WTC11 (cell line): ENCODE measurements at regions not wholly inside any gene's neighbourhood (a gene's known extent, or its start where the extent isn't known, plus 50 kb on each side); places are given as distances from the start of the nearest gene placed in this dataset.

Experiments
- ATAC-seq: fragments of 200-7000 bp; cut with Tn5 transposase; 2 replicates; pipeline ENCODE4 v1.10.0; 2021; ENCODE audit warnings: mild to moderate bottlenecking, moderate library complexity
- CTCF ChIA-PET: fragments of 300-600 bp; sonication (Branson Sonifier 250); formaldehyde crosslinking; loops from one replicate; lab custom pipeline; 2021; ENCODE audit warnings: antibody characterized with exemption; lab: Charles Lee
- POLR2A ChIA-PET: fragments of 350-600 bp; sonication (Branson Sonifier 250); formaldehyde crosslinking; loops from one replicate; lab custom pipeline; 2021; ENCODE audit warnings: antibody characterized with exemption; lab: Charles Lee
- DNase-seq: peaks from one replicate; pipeline ENCODE4 v3.0.0; 2021; ENCODE audit warnings: low spot score
- H3K27ac Mint-ChIP-seq: 2 replicates; pipeline ENCODE4 v1.8.0; 2021; ENCODE audit warnings: mixed read lengths
- H3K27me3 Mint-ChIP-seq: 2 replicates; pipeline ENCODE4 v1.8.0; 2021; ENCODE audit warnings: low read depth, mild to moderate bottlenecking, moderate library complexity, mixed read lengths
- H3K36me3 Mint-ChIP-seq: 2 replicates; pipeline ENCODE4 v1.8.0; 2021; ENCODE audit warnings: mixed read lengths
- H3K4me1 Mint-ChIP-seq: 2 replicates; pipeline ENCODE4 v1.8.0; 2022; ENCODE audit warnings: mixed read lengths
- H3K4me3 Mint-ChIP-seq: 2 replicates; pipeline ENCODE4 v1.8.0; 2021; ENCODE audit warnings: mild to moderate bottlenecking, moderate library complexity, mixed read lengths
- H3K9me3 Mint-ChIP-seq: 2 replicates; pipeline ENCODE4 v1.8.0; 2021; ENCODE audit warnings: mixed read lengths
- ATF1 ChIP-seq: sonication (generic); formaldehyde crosslinking; IDR thresholded peaks from 2 replicates; pipeline ENCODE4 v1.8.1; 2023; ENCODE audit warnings: mild to moderate bottlenecking, moderate library complexity, missing genetic modification reagents
- CREM ChIP-seq: sonication (generic); formaldehyde crosslinking; IDR thresholded peaks from 2 replicates; pipeline ENCODE4 v1.8.1; 2022; ENCODE audit warnings: mild to moderate bottlenecking, missing genetic modification reagents, moderate library complexity
- ETV6 ChIP-seq: sonication (generic); formaldehyde crosslinking; IDR thresholded peaks from 2 replicates; pipeline ENCODE4 v1.8.1; 2022; ENCODE audit warnings: mild to moderate bottlenecking, missing genetic modification reagents
- HMGA2 ChIP-seq: fragments of 250-450 bp; sonication (Bioruptor Pico); IDR thresholded peaks from 2 replicates; pipeline ENCODE4 v1.4.0; 2021; ENCODE audit warnings: mild to moderate bottlenecking, moderate library complexity
- JUN ChIP-seq: sonication (generic); formaldehyde crosslinking; IDR thresholded peaks from 2 replicates; pipeline ENCODE4 v1.8.0; 2023; ENCODE audit warnings: mild to moderate bottlenecking, missing genetic modification reagents
- KAT7 ChIP-seq: sonication (generic); formaldehyde crosslinking; IDR thresholded peaks from 2 replicates; pipeline ENCODE4 v1.8.1; 2023; ENCODE audit warnings: missing genetic modification reagents, mild to moderate bottlenecking, borderline replicate concordance
- NR2C2 ChIP-seq: sonication (generic); formaldehyde crosslinking; IDR thresholded peaks from 2 replicates; pipeline ENCODE4 v1.8.0; 2022; ENCODE audit warnings: mild to moderate bottlenecking, missing genetic modification reagents
- OVOL2 ChIP-seq: fragments of 250-450 bp; sonication (Bioruptor Pico); IDR thresholded peaks from 2 replicates; pipeline ENCODE4 v1.9.0; 2021; ENCODE audit warnings: mild to moderate bottlenecking, borderline replicate concordance
- SMAD3 ChIP-seq: sonication (generic); formaldehyde crosslinking; IDR thresholded peaks from 2 replicates; pipeline ENCODE4 v1.8.0; 2022; ENCODE audit warnings: missing genetic modification reagents, mild to moderate bottlenecking, borderline replicate concordance
- SP1 ChIP-seq: sonication (generic); formaldehyde crosslinking; conservative IDR thresholded peaks from 2 replicates; pipeline ENCODE4 v1.8.1; 2022; ENCODE audit warnings: missing genetic modification reagents
- TCF7 ChIP-seq: sonication (generic); formaldehyde crosslinking; IDR thresholded peaks from 2 replicates; pipeline ENCODE4 v1.8.0; 2022; ENCODE audit warnings: mild to moderate bottlenecking, low read depth, missing genetic modification reagents, moderate library complexity
- TF ChIP-seq, protein P1 (sequence below): sonication (generic); formaldehyde crosslinking; IDR thresholded peaks from 2 replicates; pipeline ENCODE4 v1.8.1; 2023; ENCODE audit warnings: mild to moderate bottlenecking, moderate library complexity, missing genetic modification reagents
- TF ChIP-seq, protein P2 (sequence below): sonication (generic); formaldehyde crosslinking; IDR thresholded peaks from 2 replicates; pipeline ENCODE4 v1.8.1; 2022; ENCODE audit warnings: mild to moderate bottlenecking, moderate library complexity, missing genetic modification reagents
- TF ChIP-seq, protein P3 (sequence below): sonication (generic); formaldehyde crosslinking; IDR thresholded peaks from 2 replicates; pipeline ENCODE4 v1.8.0; 2022; ENCODE audit warnings: missing genetic modification reagents
- TF ChIP-seq, protein P4 (sequence below): sonication (generic); formaldehyde crosslinking; IDR thresholded peaks from 2 replicates; pipeline ENCODE4 v1.8.0; 2023; ENCODE audit warnings: mild to moderate bottlenecking, missing genetic modification reagents
- TF ChIP-seq, protein P5 (sequence below): sonication (generic); formaldehyde crosslinking; IDR thresholded peaks from 2 replicates; pipeline ENCODE4 v1.8.1; 2022; ENCODE audit warnings: missing genetic modification reagents, borderline replicate concordance
- TF ChIP-seq, protein P6 (sequence below): sonication (generic); formaldehyde crosslinking; IDR thresholded peaks from 2 replicates; pipeline ENCODE4 v1.8.0; 2023; ENCODE audit warnings: missing genetic modification reagents, mild to moderate bottlenecking, borderline replicate concordance

DNA sequence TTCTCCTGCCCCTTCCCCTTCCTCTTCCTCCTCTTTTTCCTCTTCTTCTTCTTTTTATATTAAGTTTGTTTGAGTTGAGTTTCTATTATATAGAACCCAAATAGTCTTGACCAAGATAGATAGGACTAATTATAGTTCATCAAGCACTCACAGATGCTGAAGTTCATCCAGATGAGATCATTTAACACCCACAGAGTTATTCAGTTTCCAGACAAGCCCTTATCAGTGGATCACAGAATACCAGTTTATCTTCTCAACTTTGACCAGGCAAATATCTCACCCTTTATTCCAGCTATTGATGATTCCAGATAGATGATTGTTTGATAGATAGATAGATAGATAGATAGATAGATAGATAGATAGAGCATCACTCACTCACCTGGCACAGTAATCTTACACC, 87.5 kb downstream of the AXIN2 start (continued):
- TF ChIP-seq, protein P1, sequence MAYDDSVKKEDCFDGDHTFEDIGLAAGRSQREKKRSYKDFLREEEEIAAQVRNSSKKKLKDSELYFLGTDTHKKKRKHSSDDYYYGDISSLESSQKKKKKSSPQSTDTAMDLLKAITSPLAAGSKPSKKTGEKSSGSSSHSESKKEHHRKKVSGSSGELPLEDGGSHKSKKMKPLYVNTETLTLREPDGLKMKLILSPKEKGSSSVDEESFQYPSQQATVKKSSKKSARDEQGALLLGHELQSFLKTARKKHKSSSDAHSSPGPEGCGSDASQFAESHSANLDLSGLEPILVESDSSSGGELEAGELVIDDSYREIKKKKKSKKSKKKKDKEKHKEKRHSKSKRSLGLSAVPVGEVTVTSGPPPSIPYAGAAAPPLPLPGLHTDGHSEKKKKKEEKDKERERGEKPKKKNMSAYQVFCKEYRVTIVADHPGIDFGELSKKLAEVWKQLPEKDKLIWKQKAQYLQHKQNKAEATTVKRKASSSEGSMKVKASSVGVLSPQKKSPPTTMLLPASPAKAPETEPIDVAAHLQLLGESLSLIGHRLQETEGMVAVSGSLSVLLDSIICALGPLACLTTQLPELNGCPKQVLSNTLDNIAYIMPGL (CRISPR knock-in tag) = no peak
- TF ChIP-seq HMGA2 (CRISPR knock-in tag) (no peak), NR2C2 (no peak), SP1 (CRISPR knock-in tag) (no peak), TCF7 (CRISPR knock-in tag) (no peak), OVOL2 (CRISPR knock-in tag) (no peak), JUN (CRISPR knock-in tag) (no peak), SMAD3 (CRISPR knock-in tag) (no peak)
- TF ChIP-seq, protein P2, sequence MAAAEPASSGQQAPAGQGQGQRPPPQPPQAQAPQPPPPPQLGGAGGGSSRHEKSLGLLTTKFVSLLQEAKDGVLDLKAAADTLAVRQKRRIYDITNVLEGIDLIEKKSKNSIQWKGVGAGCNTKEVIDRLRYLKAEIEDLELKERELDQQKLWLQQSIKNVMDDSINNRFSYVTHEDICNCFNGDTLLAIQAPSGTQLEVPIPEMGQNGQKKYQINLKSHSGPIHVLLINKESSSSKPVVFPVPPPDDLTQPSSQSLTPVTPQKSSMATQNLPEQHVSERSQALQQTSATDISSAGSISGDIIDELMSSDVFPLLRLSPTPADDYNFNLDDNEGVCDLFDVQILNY (CRISPR knock-in tag) = no peak

DNA sequence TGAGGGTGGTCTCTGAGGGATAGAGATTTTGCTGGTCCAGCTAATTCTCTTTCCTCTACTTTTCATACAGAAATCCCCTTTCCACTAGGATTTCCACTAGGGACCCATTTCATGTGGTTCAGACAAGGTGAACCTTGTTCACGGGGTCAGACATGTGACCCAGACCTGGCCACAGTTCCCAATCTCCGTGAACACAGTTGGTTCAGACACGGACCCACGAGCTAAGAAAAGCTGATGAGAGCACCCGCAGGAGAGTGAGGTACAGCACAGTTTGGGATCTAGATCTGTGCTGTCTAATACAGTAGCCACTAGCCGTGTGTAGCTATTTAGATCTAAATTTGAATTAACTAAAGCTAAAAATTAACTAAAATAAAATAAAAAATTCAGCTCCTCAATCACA, 88.1 kb downstream of the AXIN2 start:
- ATAC-seq (no peak), DNase-seq (no peak)
- H3K4me3 Mint-ChIP-seq = no peak overlapping the region
- no peaks in the 10 kb centered on the region; the same call in 1 of the 2 replicates for H3K27me3 Mint-ChIP-seq
- peaks cover 20% of the 10 kb centered on the region for H3K9me3 Mint-ChIP-seq
- no peak overlapping the region for H3K27ac Mint-ChIP-seq
- CTCF ChIA-PET = interaction anchor here (1.6 kb wide), 1 partner anchor 212 kb away, joined by 3 read pairs; no protein-coding TSS in a partner anchor
- no peaks in the 10 kb centered on the region for H3K36me3 Mint-ChIP-seq
- no peaks in the 10 kb centered on the region for H3K4me1 Mint-ChIP-seq
- POLR2A ChIA-PET = no interaction called here
- TF ChIP-seq SP1 (CRISPR knock-in tag) = no peak
- TF ChIP-seq KAT7 (CRISPR knock-in tag) = no peak
- TF ChIP-seq, protein P3, sequence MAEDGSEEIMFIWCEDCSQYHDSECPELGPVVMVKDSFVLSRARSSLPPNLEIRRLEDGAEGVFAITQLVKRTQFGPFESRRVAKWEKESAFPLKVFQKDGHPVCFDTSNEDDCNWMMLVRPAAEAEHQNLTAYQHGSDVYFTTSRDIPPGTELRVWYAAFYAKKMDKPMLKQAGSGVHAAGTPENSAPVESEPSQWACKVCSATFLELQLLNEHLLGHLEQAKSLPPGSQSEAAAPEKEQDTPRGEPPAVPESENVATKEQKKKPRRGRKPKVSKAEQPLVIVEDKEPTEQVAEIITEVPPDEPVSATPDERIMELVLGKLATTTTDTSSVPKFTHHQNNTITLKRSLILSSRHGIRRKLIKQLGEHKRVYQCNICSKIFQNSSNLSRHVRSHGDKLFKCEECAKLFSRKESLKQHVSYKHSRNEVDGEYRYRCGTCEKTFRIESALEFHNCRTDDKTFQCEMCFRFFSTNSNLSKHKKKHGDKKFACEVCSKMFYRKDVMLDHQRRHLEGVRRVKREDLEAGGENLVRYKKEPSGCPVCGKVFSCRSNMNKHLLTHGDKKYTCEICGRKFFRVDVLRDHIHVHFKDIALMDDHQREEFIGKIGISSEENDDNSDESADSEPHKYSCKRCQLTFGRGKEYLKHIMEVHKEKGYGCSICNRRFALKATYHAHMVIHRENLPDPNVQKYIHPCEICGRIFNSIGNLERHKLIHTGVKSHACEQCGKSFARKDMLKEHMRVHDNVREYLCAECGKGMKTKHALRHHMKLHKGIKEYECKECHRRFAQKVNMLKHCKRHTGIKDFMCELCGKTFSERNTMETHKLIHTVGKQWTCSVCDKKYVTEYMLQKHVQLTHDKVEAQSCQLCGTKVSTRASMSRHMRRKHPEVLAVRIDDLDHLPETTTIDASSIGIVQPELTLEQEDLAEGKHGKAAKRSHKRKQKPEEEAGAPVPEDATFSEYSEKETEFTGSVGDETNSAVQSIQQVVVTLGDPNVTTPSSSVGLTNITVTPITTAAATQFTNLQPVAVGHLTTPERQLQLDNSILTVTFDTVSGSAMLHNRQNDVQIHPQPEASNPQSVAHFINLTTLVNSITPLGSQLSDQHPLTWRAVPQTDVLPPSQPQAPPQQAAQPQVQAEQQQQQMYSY (CRISPR knock-in tag) = no peak
- no peak for TF ChIP-seq CREM (CRISPR knock-in tag)
- no peak for TF ChIP-seq ETV6 (CRISPR knock-in tag)
- TF ChIP-seq, protein P4, sequence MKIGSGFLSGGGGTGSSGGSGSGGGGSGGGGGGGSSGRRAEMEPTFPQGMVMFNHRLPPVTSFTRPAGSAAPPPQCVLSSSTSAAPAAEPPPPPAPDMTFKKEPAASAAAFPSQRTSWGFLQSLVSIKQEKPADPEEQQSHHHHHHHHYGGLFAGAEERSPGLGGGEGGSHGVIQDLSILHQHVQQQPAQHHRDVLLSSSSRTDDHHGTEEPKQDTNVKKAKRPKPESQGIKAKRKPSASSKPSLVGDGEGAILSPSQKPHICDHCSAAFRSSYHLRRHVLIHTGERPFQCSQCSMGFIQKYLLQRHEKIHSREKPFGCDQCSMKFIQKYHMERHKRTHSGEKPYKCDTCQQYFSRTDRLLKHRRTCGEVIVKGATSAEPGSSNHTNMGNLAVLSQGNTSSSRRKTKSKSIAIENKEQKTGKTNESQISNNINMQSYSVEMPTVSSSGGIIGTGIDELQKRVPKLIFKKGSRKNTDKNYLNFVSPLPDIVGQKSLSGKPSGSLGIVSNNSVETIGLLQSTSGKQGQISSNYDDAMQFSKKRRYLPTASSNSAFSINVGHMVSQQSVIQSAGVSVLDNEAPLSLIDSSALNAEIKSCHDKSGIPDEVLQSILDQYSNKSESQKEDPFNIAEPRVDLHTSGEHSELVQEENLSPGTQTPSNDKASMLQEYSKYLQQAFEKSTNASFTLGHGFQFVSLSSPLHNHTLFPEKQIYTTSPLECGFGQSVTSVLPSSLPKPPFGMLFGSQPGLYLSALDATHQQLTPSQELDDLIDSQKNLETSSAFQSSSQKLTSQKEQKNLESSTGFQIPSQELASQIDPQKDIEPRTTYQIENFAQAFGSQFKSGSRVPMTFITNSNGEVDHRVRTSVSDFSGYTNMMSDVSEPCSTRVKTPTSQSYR = no peak
- TF ChIP-seq, protein P5, sequence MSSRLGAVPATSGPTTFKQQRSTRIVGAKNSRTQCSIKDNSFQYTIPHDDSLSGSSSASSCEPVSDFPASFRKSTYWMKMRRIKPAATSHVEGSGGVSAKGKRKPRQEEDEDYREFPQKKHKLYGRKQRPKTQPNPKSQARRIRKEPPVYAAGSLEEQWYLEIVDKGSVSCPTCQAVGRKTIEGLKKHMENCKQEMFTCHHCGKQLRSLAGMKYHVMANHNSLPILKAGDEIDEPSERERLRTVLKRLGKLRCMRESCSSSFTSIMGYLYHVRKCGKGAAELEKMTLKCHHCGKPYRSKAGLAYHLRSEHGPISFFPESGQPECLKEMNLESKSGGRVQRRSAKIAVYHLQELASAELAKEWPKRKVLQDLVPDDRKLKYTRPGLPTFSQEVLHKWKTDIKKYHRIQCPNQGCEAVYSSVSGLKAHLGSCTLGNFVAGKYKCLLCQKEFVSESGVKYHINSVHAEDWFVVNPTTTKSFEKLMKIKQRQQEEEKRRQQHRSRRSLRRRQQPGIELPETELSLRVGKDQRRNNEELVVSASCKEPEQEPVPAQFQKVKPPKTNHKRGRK (CRISPR knock-in tag) = no peak
- TF ChIP-seq TCF7 (CRISPR knock-in tag) = no peak
- TF ChIP-seq, protein P1 (CRISPR knock-in tag) = no peak
- TF ChIP-seq SMAD3 (CRISPR knock-in tag) = no peak
- no peak for TF ChIP-seq ATF1 (CRISPR knock-in tag)
- TF ChIP-seq, protein P2 (CRISPR knock-in tag) = no peak
- TF ChIP-seq, protein P6, sequence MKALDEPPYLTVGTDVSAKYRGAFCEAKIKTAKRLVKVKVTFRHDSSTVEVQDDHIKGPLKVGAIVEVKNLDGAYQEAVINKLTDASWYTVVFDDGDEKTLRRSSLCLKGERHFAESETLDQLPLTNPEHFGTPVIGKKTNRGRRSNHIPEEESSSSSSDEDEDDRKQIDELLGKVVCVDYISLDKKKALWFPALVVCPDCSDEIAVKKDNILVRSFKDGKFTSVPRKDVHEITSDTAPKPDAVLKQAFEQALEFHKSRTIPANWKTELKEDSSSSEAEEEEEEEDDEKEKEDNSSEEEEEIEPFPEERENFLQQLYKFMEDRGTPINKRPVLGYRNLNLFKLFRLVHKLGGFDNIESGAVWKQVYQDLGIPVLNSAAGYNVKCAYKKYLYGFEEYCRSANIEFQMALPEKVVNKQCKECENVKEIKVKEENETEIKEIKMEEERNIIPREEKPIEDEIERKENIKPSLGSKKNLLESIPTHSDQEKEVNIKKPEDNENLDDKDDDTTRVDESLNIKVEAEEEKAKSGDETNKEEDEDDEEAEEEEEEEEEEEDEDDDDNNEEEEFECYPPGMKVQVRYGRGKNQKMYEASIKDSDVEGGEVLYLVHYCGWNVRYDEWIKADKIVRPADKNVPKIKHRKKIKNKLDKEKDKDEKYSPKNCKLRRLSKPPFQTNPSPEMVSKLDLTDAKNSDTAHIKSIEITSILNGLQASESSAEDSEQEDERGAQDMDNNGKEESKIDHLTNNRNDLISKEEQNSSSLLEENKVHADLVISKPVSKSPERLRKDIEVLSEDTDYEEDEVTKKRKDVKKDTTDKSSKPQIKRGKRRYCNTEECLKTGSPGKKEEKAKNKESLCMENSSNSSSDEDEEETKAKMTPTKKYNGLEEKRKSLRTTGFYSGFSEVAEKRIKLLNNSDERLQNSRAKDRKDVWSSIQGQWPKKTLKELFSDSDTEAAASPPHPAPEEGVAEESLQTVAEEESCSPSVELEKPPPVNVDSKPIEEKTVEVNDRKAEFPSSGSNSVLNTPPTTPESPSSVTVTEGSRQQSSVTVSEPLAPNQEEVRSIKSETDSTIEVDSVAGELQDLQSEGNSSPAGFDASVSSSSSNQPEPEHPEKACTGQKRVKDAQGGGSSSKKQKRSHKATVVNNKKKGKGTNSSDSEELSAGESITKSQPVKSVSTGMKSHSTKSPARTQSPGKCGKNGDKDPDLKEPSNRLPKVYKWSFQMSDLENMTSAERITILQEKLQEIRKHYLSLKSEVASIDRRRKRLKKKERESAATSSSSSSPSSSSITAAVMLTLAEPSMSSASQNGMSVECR (CRISPR knock-in tag) = no peak
